AG04450 (cell line): ENCODE measurements at regions not wholly inside any gene's neighbourhood (a gene's known extent, or its start where the extent isn't known, plus 50 kb on each side); places are given as distances from the start of the nearest gene placed in this dataset.

Experiments used
- CTCF ChIA-PET: fragments of 300-600, 350-600 bp; formaldehyde crosslinking; extraction: SDS; loops from one replicate; lab custom pipeline; 2022; ENCODE audit warnings: antibody characterized with exemption, inconsistent platforms; lab: Charles Lee
- POLR2A ChIA-PET: fragments of 350-600 bp; formaldehyde crosslinking; extraction: SDS; loops from one replicate; lab custom pipeline; 2021; ENCODE audit warnings: antibody characterized with exemption, inconsistent platforms; lab: Yijun Ruan, JAX
- DNase-seq: peaks from one replicate; pipeline ENCODE4 v3.0.0-alpha.2; 2011; ENCODE audit warnings: low read depth, low spot score
- H3K27ac ChIP-seq: one replicate; pipeline ENCODE4 v1.5.1; 2012; ENCODE audit warnings: low read depth, low read length, control low read depth
- H3K27me3 ChIP-seq: one replicate; pipeline ENCODE4 v1.6.0; 2012; ENCODE audit warnings: low read length; ENCODE audit not compliant: control insufficient read depth, insufficient read depth
- H3K4me3 ChIP-seq: 2 replicates; pipeline ENCODE4 v1.5.1; 2011; ENCODE audit warnings: mild to moderate bottlenecking, low read depth, low read length, control low read depth
- H3K9me3 ChIP-seq: 2 replicates; pipeline ENCODE4 v1.5.1; 2012; ENCODE audit warnings: low read length; ENCODE audit not compliant: control insufficient read depth, insufficient read depth
- TF ChIP-seq, protein P1 (sequence below): IDR thresholded peaks from 2 replicates; pipeline ENCODE4 v1.5.1; 2011; ENCODE audit warnings: low read depth, low read length, control low read depth, inconsistent platforms

DNA sequence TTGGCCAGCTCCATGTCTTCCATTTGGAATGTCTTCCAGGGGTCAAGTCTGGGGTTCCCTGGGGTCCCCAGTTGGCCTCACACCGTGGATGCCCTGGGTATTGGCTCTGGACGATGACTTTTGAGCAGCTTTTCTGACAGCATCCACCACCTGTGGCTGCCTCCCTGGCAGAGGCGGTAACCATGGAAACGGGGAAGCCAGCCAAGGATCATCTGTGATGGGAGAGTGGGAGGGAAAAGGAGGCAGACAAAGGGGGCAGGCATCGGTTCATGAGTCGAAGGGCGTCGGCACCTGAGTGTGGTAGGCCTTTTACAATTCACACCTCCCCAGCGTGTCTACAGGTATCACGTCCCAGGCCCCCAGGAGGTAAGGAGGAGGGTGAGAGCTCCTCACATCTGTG is 152.2 kb downstream of the ASMT start:
- Histone ChIP-seq H3K9me3 (peaks cover 62% of the 10 kb centered on the region), H3K27ac (no peak overlapping the region), H3K4me3 (no peak overlapping the region), H3K27me3 (no peaks in the 10 kb centered on the region)
- CTCF ChIA-PET = no interaction called here
- no peak for DNase-seq
- TF ChIP-seq, protein P1, sequence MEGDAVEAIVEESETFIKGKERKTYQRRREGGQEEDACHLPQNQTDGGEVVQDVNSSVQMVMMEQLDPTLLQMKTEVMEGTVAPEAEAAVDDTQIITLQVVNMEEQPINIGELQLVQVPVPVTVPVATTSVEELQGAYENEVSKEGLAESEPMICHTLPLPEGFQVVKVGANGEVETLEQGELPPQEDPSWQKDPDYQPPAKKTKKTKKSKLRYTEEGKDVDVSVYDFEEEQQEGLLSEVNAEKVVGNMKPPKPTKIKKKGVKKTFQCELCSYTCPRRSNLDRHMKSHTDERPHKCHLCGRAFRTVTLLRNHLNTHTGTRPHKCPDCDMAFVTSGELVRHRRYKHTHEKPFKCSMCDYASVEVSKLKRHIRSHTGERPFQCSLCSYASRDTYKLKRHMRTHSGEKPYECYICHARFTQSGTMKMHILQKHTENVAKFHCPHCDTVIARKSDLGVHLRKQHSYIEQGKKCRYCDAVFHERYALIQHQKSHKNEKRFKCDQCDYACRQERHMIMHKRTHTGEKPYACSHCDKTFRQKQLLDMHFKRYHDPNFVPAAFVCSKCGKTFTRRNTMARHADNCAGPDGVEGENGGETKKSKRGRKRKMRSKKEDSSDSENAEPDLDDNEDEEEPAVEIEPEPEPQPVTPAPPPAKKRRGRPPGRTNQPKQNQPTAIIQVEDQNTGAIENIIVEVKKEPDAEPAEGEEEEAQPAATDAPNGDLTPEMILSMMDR = no peak
- POLR2A ChIA-PET = no interaction called here

DNA sequence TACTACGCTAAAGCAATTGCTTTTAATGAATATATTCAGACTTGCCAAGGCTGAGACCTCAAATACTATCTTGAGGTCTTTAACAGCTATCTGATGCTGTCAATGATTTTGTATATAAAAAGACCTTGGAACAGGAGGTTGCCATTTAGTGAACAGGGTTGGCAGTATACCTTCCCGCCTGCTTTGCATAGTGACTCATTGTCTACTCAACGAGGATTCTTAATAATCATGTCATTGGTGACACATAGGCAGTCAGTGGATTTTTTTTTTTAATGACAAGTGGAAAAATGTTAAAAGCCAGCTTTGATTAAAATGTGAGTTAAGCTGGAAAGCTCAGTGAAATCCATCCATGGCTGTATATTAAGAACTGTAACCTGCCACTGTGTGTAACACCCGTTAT is 164.0 kb downstream of the ASMT start:
- peaks cover 33% of the 10 kb centered on the region for H3K9me3 ChIP-seq
- TF ChIP-seq, protein P1 = no peak
- no peak overlapping the region for H3K4me3 ChIP-seq
- CTCF ChIA-PET = no interaction called here
- POLR2A ChIA-PET = no interaction called here
- no peaks in the 10 kb centered on the region for H3K27me3 ChIP-seq
- H3K27ac ChIP-seq = no peak overlapping the region
- DNase-seq = no peak

DNA sequence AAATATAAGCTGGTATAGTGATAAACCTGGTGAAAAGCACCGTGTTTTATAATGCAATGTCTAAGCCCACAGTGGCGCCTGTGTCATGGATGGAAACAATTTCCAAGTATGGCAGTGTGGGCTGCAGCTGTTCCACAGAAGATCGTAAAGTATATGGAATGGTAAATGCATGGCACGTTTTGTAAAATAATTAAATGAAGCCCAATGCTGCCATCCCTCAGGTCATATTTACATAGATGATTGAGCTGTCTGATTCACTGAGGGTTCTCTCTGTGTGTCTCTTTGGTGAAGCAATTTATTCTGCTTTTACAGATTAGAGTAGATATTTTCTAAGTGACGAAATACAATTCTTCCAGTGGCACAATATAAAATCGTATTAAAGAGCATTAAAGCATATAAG is 164.8 kb downstream of the ASMT start:
- POLR2A ChIA-PET = no interaction called here
- CTCF ChIA-PET = no interaction called here
- TF ChIP-seq, protein P1 = no peak

DNA sequence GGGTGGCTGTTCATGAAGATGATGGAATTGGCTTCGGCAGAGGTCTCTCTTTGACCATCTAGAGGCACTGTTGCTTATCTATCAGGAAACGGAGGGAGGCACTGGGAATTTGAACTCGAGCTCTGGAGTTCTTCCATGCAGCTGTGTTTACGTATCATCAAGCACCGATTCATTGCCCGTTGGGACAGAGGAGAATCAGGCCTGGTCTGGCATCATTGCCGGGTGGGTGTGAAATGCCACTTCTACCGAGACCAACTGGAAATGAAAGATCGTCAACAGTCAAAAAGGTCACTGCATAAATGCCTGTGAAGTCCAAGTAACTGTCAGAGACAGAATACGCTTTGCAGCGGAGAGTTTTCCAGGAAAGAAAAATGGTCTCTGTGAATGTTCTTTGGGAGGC is 166.9 kb downstream of the ASMT start:
- CTCF ChIA-PET = no interaction called here
- Histone ChIP-seq H3K27ac (no peak overlapping the region), H3K27me3 (no peaks in the 10 kb centered on the region), H3K4me3 (no peak overlapping the region), H3K9me3 (peaks cover 24% of the 10 kb centered on the region)
- POLR2A ChIA-PET = no interaction called here
- no peak for DNase-seq
- TF ChIP-seq, protein P1 = no peak

More for the DNA sequence above, 164.8 kb downstream of the ASMT start:
- no peak for DNase-seq
- H3K4me3 ChIP-seq = no peak overlapping the region
- peaks cover 33% of the 10 kb centered on the region for H3K9me3 ChIP-seq
- no peak overlapping the region for H3K27ac ChIP-seq
- H3K27me3 ChIP-seq = no peaks in the 10 kb centered on the region

DNA sequence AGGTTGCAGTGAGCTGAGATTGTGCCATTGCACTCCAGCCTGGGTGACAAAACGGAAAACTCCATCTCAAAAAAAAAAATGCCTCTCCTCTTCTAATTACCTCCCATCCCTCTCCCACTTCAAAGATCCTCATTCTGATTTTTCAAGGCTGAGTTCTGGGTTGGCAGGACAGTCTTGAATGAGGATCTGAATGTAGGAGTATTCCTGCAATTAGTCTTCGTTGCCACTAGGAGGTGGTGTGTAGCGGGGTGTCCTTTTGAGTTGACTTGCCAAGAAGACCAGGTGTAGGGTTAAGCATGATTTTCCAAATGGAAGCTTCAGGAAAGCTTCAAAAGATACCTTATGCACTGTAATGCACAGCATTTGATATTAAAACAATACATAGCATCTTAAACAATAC is 169.9 kb downstream of the ASMT start:
- no peak overlapping the region for H3K4me3 ChIP-seq
- no peak for DNase-seq
- TF ChIP-seq, protein P1 = no peak
- CTCF ChIA-PET = no interaction called here
- no peak overlapping the region for H3K27ac ChIP-seq
- H3K27me3 ChIP-seq = no peaks in the 10 kb centered on the region
- H3K9me3 ChIP-seq = peaks cover 49% of the 10 kb centered on the region
- POLR2A ChIA-PET = no interaction called here
